ENCODE measurements at regions not wholly inside any gene's neighbourhood (a gene's known extent, or its start where the extent isn't known, plus 50 kb on each side); places are given as distances from the start of the nearest gene placed in this dataset.
"Not testable (repeated sequence)": the region's sequence is repeated elsewhere in the genome, so short reads cannot be mapped to it uniquely, and the experiment has no call there.

- ATAC-seq (peak; percentile 96), DNase-seq (ENCODE audit: low spot score) (peak; percentile 48)
Measured at GRCh38 chrX:55142206-55142918, 53.5 kb downstream of the PAGE2 start.

- DNase-seq (ENCODE audit: low spot score) (no peak), ATAC-seq (peak; percentile 58)
Measured at GRCh38 chrX:55142919-55143310, 54.1 kb downstream of the PAGE2 start.

- ATAC-seq (no peak), DNase-seq (ENCODE audit: low spot score) (no peak)
Measured at GRCh38 chrX:55143621-55144020, 54.8 kb downstream of the PAGE2 start.

GRCh38 chrX:55144697-55145096, 55.9 kb downstream of the PAGE2 start:
- DNase-seq (ENCODE audit: low spot score): no peak
- no peak for ATAC-seq

- DNase-seq (ENCODE audit: low spot score) (no peak), ATAC-seq (no peak)
Measured at GRCh38 chrX:55149242-55149641, 60.4 kb downstream of the PAGE2 start.

- DNase-seq (ENCODE audit: low spot score) (no peak), ATAC-seq (no peak)
Measured at GRCh38 chrX:55151199-55151598, 62.4 kb downstream of the PAGE2 start.

GRCh38 chrX:55159551-55159950, 60.6 kb upstream of the PAGE5 start:
- no peak for DNase-seq (ENCODE audit: low spot score)
- ATAC-seq: no peak

- ATAC-seq (peak; percentile 98), DNase-seq (ENCODE audit: low spot score) (peak; percentile 91)
Measured at GRCh38 chrX:55160685-55161552, 59.2 kb upstream of the PAGE5 start.

GRCh38 chrX:55161581-55161980, 58.6 kb upstream of the PAGE5 start:
- ATAC-seq: no peak
- no peak for DNase-seq (ENCODE audit: low spot score)

GRCh38 chrX:55163171-55163570, 57.0 kb upstream of the PAGE5 start:
- DNase-seq (ENCODE audit: low spot score) (no peak), ATAC-seq (no peak)

- DNase-seq (ENCODE audit: low spot score); ATAC-seq: not testable (repeated sequence)
Measured at GRCh38 chrX:55165026-55165425, 55.1 kb upstream of the PAGE5 start.

GRCh38 chrX:55167124-55167803, 52.9 kb upstream of the PAGE5 start:
- peak; percentile 45 for DNase-seq (ENCODE audit: low spot score)

GRCh38 chrX:55167901-55168300, 52.2 kb upstream of the PAGE5 start:
- no peak for ATAC-seq
- DNase-seq (ENCODE audit: low spot score): no peak

More at GRCh38 chrX:55167124-55167803, 52.9 kb upstream of the PAGE5 start:
- peak; percentile 89 for ATAC-seq

GRCh38 chrX:55169782-55170181, 50.4 kb upstream of the PAGE5 start:
- ATAC-seq (no peak), DNase-seq (ENCODE audit: low spot score) (no peak)
